DOHH2 (cell line): ENCODE measurements at regions not wholly inside any gene's neighbourhood (a gene's known extent, or its start where the extent isn't known, plus 50 kb on each side); places are given as distances from the start of the nearest gene placed in this dataset.

Source experiments
- EZH2phosphoT487 ChIP-seq: fragments of 200-600 bp; sonication (generic); IDR thresholded peaks from 2 replicates; pipeline ENCODE4 v1.6.1; 2017; ENCODE audit warnings: borderline replicate concordance, mild to moderate bottlenecking, antibody characterized with exemption, low read length, moderate library complexity, mixed read lengths
- TF ChIP-seq, protein P1 (sequence below): fragments of 200-600 bp; sonication (generic); IDR thresholded peaks from one replicate; pipeline ENCODE4 v1.5.1; 2014; ENCODE audit warnings: antibody characterized with exemption, mild to moderate bottlenecking, low read depth, low read length; ENCODE audit not compliant: poor library complexity, severe bottlenecking

DNA sequence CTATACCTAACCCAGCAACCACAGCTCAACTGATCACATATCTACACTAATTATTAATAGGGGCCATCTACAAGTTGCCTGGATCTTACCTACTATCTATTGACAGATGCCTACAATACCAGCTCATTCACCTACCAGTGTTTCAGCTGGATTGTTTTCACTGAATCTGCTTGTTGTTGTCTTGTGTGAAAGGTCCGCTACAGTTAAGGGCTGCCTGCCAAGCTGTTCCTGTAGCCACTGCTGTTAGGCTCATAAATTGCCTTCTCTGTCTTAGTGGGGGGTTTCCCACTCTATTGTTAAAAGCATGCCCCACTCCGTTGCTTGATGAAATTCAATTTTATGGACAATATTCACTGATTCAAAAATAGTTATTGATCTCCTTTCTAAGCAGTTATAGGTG, 199.7 kb upstream of the TMPRSS15 start:
- TF ChIP-seq, protein P1, sequence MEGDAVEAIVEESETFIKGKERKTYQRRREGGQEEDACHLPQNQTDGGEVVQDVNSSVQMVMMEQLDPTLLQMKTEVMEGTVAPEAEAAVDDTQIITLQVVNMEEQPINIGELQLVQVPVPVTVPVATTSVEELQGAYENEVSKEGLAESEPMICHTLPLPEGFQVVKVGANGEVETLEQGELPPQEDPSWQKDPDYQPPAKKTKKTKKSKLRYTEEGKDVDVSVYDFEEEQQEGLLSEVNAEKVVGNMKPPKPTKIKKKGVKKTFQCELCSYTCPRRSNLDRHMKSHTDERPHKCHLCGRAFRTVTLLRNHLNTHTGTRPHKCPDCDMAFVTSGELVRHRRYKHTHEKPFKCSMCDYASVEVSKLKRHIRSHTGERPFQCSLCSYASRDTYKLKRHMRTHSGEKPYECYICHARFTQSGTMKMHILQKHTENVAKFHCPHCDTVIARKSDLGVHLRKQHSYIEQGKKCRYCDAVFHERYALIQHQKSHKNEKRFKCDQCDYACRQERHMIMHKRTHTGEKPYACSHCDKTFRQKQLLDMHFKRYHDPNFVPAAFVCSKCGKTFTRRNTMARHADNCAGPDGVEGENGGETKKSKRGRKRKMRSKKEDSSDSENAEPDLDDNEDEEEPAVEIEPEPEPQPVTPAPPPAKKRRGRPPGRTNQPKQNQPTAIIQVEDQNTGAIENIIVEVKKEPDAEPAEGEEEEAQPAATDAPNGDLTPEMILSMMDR: no peak
- TF ChIP-seq EZH2phosphoT487: no peak
